ENCODE measurements at regions not wholly inside any gene's neighbourhood (a gene's known extent, or its start where the extent isn't known, plus 50 kb on each side); places are given as distances from the start of the nearest gene placed in this dataset.
"Not testable (repeated sequence)": the region's sequence is repeated elsewhere in the genome, so short reads cannot be mapped to it uniquely, and the experiment has no call there.

DNA sequence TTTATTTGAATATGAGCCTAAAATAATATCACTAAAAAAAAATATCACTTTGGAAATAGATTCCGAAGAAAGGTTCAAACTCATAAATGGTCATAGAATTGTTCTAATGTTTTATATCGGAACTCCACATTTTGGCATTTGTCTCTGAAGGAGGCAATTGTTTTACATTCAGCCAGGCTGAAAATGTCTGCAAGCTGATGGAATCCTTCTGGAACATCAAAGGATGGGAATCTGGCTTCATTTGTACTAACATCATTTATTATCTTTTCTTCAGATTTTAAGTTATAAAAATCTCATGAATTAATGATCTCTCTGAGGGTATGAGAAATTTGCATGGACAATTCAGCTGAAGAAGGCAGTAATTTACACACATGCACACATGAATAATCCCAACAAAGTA lies 251.4 kb upstream of the RGMA start:
- no peak for DNase-seq

DNA sequence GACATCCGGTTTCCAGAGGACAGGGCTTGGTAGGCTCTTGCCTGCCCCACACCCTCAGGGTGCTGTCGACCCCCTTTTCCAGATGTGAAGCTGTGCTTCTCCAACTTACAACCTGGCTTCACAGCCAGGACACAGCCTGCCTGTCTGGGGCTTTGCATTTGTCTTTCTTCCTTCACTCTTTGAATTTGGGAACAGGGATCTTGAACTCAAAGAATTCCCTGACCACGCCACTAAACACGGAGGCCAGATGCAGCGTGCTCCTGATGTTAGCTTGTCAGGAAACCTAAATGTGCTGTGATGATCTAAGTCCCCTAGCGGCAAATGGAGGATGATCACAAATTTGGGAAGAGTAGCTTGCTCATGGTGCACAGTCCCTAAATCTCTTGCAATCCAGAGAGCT lies 244.8 kb upstream of the RGMA start:
- no peak for DNase-seq

DNA sequence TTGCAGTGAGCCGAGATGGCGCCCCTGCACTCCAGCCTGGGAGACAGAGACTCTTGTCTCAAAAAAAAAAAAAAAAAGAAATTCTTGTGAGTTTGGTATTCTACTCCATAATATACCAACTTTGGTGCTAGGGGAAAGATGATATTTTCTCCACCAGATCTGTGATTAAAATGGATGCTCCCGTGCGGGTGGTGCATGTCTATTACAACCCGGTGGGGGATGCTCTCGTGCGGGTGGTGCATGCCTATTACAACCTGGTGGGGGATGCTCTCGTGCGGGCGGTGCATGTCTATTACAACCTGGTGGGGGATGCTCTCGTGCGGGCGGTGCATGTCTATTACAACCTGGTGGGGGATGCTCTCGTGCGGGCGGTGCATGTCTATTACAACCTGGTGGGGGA lies 244.1 kb upstream of the RGMA start:
- not testable (repeated sequence) for DNase-seq

DNA sequence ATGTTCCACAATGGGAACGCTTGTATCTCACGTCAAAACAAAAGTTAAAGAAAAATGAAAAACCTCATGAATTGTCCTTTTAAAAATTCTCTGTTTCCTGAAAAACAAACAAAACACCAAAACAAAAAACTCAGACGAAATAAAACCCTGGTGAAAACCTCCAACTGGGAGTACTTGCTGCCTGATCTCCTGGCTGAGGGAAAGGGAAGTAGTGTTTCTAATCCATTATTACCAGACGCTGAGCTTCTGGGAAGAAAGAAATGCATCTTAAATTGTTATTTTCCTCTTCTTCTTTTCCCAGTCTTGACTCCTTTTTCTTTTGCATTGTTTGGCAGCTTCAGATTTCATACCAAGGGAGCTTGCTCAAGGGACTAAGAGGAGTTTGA lies 243.2 kb upstream of the RGMA start:
- DNase-seq: no peak

DNA sequence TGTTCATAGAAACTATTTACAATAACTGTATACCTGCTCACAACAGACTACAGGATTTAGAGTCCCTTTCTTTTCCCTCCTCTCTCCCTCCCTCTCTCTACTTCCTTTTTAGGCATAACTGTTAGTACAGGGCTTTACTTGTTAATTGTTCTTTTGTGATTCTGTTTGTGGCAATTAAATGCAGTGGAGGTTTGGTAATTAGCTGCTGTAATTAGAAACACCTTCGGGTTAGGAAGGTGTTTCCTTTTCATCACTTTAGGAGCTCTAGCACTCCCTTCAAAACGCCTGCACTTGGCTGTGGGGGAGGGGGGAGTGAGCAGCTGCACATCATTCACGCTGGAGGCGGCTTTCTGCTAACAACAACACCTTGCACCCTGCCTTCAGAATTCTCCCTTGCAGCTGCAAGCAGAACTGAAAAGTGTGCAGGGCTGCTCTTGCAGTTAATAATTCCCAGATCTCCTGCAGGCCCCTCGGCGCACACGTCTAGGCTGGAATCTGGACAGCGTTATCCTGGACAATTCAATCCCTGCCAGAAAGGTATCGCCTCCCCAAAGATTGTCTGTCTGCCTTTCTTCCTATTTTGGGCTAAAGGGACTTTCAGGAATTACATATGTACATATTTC lies 242.6 kb upstream of the RGMA start:
- no peak for DNase-seq

DNA sequence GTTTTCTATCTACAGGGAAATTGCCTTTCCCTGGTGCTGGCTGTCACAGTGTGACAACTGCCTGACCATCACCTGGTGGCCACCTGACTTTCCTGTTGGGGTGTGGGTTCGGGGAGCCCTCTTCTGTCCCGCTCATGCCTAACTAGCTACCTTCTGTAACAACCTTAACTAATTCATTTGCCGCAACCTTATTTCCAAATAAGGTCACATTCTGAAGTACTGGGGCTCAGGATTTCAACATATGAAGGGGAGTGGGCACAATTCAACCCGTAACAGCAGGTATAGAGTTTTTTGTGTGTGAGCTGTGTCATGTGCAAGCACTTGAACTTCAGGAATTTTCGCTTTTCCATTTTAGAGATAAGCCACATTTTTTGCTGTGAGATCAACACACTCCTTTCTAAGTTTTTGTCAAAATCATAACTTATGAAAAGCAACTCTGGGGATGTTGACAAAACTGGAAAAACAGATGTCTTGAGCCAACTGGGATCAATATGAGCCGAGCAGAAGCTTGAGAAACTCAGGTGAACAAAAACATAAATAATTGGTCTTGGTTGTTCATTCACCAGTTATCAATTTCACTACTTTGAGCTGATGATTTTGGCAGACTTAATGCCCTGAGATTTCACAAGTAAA lies 242.0 kb upstream of the RGMA start:
- DNase-seq: no peak

DNA sequence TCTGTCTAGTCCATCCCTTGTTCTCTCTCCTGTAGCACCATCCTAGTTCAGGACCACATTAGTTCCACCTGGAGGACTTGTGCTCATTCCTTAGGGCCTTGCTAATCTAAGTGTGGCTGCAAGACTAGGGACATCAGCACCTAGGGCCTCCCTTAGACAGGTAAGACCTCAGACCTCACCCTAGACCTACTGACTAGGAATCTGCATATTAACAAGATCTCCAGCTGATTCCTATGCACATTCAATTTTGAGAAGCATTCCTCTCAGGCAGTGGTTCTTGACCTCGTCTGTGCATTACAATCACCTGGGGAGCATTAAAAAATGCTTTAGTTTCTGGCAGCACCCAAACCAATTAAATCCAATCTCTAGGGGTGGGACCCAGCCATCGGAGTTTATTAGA lies 238.4 kb upstream of the RGMA start:
- no peak for DNase-seq

DNA sequence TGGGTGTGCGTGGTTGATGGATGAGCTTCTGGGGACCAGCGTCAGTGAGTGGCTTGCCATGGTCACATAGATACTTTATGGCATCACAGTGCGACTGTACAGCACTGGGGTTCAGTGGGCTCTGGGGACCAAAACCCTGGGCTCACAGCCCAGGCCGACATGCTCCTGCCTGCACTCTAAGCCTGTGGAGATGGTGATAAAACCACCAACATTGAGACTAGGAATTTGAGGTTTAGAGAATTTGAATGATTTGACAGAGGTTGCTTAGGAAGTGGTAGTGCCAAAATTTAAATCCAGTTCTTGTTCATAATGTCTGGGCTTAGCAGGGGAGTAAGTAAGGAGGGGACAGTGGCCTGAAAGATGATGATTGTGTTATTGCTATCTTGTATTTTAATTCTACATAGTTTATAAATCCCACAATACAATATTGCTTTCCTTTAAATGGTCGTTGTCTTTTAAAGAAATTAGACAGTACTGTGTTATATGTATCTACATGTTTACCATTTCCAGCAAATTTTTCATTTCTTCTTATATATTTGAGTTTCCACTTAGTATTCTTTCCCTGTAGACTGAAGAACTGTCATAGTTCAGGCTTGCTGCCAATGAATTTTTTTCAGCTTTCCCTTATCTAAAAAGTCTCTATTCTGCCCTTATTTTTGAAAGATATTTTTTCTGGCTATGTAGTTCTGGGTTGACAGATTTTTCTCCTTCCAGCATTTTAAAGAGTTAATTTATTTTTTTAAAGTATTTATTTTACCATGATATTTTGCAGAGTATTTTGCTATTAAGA lies 235.4 kb upstream of the RGMA start:
- no peak for DNase-seq

DNA sequence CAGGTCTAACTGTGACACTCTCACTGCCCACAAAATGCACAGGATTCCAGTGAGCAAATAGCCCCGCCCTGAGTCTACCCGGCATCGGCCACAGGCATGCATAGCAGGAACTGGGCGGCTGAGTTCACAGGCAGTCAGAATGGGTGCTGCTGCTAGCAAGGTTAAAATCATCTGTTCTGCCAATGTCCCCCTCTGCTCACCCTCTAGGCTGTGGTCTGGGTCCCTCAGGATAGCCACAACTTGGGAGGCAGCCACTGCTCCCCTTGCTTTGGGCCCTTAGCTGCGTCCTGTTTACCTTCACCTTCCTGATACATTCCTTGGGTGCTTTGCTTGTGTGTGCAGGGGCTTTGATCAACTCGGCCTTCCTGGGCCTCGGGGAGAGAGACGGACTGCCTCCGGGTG lies 232.9 kb upstream of the RGMA start:
- DNase-seq: no peak

DNA sequence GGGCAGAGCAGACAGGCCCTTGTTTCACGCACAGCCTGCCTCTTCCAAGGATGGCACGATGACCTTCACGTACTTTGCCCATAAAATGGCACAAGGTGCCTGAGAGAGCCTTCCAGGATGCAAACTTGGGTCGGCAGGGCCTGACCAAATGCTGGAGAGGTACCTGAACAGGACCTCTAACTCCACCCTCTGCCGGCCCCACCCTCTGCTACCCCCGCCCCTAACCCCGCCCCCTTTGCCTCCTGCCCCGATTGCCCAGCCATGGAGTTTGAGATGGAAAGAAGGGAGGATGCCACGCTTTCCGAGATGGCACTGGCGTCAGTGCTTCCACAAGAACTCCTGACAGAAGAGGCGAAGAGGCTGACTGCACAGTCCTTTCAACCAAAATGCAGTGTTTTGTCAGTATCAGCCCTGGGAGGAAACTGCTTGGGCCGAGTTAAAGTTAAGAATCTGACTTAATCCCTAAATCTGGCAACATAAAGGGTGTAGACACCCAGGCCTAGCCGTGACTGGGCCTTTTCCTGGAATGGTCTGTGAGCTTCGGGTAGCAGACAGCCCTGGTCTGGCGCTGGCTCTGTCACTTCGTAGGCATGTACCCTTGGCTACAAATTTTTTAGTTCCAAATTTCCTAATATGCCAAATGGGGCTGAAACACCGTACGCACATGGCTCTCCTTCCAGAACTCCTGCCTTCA lies 230.3 kb upstream of the RGMA start:
- no peak for DNase-seq

DNA sequence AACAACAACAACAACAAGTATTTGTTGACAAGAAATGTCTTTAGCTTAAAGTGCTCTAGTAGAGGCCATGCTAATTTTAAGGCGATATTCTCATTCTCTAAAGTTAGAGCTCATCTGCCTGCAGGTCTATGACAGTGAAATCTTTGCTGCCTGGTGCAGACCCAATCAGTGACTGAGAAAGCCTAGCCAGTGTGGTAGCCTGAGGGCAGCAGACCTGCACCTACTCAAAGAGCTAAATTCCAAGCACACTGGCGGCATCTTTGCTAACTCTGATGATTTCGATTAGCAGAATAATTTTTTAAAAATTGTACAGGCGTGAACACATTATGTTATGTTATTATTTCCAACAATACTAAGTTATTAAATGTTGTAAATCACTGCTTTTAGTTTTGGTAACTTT lies 228.8 kb upstream of the RGMA start:
- no peak for DNase-seq

DNA sequence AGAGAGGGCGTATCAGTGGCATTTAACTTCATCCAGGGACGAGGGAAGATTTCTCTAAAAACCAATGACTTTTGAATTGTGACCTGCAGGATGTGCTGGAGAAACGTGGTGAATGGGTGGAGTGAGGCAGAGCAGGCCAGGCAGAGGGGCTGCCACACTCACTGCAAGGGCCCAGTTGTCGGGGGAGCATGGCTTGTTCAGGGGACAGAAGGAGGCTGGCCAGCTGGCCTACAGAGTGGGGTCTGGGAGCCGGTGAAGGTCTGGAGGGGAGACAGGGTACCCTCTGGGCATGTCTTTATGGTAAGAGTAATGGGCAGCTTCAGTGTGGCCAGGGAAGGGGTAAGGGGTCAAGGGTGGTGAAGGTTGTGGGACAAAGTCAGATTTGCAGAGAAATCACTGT lies 225.2 kb upstream of the RGMA start:
- no peak for DNase-seq

DNA sequence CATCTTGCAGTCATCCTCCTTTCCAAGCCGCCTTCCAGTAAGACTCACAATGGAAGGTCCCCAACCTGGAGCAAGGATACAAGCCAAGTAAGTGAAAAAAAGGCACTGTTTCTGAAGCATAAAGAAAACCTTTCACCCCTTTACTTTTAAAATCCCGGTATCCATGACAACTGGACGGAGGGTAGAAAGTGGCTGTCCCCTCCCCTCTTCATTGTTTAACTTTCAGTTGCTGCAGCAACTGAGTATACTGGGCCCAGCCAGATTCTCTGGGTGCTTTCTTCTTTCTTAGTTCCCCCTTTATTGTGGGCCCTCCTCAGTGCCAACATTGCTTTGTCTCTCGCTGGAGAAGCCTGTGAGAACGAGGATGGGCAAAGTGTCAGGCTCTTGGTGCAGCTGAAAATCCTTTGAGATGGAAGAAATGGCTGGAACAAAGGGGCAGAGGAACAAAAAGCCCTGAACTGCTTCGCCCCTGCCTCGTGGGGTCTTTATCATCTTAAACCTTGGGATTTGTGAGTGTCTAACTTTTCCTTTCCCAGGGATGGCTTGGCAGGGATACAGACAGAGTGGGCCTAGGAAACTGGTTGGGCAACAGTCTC lies 224.0 kb upstream of the RGMA start:
- DNase-seq: no peak

DNA sequence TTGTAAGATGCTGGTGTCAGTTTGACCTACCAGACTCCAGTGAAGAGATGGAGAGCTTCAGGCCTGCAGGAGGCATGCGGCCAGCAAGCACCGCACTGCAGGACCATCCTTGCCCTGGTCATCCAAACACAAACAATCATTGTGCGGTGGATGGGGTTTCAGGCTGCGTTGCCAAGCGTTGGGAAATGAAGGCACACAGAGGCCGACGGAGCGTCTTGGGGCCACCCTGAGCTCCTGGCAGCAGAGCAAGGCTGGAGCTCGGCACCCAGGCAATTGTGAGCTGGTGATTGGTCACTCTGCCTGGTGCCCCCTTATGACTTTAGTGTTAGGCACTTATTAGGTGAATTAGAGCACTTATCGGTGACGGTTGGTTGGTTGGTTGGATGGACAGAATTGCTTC lies 222.6 kb upstream of the RGMA start:
- DNase-seq: no peak

DNA sequence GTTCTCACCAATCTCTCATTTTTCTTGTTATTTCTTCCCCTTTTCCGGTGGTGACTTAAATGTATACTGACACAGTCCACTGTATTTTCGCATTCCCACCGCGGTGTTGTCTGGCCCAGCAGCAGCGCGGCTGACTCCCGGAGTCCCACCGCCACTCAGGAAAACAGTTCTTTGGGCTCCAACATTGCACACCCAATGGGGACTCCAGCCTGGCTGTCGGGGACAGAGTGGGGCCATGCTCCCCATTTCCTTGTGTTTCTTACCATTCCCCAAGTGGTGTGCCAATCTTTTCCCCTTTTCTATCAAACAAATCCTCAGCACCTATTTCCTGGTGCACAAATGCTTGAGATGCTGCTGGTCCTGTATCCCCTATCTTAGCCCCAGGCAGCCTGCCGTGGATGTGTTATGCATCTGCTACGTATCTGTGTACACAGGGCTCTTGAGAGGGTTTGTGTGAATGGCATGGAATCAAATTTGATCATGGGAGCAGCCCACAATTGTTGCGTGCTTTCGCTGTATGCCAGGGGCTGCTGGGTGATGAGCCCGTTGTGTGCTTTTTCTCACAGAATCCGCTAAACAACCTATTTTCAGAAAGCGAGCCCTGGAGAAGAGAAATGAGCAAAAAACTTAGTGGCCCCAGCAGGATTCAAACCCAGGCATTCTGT lies 219.1 kb upstream of the RGMA start:
- DNase-seq: no peak

DNA sequence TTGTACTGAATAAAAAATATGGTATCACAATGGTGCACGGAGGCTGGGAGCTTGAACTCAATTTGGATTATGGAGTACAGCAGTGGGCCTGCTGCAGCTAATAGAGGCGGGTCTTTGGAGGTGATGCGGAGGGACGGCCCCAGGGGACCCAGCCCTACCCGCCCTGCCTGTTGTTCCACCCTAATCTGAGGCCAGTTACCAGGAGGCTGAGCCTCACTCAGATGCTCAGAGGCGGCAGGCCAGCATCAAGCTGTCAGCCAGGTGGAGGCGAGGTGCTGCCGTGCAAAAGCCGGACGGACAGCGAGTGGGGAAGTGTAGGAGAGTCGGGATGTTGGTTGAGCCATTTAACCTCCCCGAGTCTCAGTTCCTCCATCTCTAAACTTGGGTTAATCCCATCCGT lies 218.5 kb upstream of the RGMA start:
- no peak for DNase-seq

DNA sequence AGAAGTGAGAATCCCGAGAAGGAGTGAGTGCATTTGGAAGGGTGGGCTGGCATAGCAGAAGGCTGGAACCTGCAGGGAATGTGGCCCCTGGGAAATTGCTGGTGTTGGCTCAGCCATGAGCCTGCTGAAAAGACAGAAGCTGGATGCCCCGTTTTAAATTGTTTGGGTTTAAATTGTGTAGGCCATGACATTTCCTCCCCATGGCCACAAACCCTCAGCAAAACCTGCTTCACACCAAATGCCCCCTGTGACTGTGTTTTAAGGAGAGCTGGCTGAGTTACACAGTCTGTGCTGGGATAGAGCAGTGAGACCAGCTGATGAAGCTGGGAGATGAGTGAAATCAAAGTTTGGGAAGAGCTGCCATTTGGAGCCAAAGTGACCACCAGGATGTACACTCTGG lies 216.3 kb upstream of the RGMA start:
- no peak for DNase-seq

DNA sequence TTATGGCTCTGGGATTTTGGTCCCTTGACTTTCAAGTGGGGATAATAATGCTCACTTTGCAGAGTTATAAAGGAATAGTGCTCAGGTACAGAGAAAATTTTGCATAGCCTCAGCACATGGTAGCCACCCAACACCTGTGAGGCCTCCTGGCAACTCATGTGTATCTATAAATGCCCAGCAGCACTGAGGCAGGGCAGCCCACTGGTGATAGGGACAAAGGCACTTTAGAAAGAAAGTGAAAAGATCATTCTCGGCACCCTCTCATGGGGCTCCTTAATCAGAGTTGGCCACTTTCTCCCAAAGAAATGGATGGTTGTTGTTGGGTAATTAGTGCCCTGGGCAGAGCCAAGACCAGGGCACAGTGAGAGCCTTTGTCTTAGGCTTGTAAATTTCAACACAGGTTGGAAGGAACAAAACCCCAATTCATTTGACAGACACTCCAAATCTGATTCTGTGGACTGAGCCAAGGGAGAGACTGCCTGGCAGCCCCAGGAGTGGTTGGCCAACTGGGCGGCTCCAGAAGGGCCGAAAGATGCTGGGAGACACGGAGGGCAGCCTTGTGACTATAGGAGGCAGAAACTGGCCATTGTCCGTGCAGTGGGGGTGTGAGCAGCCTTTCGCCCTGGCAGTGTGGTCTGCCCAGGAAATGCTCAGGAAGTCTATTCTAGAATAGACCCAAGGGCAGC lies 213.2 kb upstream of the RGMA start:
- DNase-seq: no peak

DNA sequence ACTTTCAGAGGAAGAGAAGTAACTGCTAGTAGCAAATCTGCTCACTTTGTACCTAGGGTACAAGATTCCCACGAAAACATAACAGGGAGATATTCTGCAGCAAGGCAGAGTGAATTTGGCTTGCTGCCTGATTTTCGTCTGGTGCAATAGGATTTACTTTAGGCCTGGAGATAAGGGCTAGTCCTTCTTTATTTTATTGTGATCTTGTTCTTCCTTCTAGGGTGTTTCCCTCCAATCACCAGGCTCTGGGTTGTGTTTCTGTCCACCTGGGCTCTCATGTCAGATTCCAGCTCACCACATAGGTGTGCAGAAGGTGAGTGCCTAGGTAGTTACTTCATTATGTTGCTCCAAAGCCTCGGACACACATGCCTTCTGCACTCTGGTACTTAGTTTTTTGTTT lies 211.8 kb upstream of the RGMA start:
- DNase-seq: no peak

DNA sequence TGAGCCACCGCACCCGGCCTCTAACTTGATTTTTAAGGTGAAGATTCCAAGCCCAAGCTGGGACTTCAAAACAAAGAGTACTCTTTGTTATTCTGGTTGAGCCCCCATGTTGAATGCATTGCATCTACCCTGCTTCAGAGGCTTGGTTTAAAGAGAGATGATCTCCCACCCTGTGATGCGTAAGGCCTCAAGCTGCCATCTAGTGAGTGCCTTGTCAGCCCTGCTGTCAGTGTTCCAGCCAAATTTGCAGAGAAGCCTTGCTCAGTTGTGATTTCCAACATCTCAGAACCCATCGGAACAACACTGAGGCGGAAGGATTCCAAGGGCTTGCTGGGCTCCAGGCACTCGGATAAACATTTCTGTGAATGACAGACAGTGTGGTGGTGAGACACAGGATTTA lies 210.7 kb upstream of the RGMA start:
- DNase-seq: no peak

DNA sequence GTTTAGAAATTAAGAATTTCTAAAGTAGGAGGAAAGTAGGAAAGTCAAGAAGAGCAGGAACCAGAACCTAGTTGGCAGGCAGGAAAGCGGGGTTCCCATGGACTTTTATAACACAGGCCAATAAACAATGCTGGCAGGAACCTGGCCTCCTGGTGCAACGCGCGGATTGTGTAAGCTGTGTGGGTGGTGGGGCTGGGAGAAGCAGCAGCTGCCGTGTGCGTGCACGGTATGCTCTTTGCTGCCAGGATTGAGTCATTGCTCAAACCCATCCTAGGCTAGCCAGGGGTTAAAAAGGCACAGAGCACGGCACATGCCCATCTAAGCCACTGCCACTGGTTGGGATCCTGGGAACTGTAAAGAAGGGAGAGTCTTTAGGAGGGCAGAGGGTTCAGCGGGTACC lies 209.9 kb upstream of the RGMA start:
- no peak for DNase-seq

DNA sequence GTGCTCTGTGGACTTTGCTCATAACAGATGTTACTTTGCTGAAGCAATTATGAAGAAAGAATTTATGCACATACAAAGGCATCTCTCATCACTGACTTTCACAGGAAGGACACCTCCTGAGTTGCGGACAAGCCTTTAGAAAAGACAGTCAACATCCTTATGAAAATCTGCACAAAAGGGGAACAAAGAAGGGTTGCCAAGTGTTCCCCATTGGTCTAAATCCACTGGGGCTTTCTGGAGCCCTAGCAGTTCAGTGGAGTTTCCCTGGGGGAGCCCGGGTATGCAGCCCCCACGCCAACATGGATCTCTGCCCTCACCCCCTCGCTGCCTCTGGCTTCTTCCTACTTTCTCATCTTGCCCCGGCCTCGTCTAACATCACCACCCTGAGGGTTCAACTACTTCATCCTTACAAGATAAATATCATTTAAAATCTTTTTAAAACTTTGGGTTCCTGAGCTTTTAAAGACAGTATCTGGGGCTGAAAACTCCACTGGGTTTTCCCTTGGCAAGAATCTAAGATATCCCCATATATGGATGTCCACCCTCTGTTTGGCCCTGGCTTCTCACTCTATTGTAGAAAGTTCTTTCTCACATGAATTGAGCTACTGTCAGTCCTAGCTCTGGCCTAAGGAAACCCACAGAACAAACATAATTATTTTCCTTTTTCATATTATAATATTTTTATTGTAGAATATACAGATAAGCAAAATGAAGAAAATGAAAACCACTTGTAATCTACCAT lies 207.9 kb upstream of the RGMA start:
- DNase-seq: no peak
